ENCODE measurements at regions not wholly inside any gene's neighbourhood (a gene's known extent, or its start where the extent isn't known, plus 50 kb on each side); places are given as distances from the start of the nearest gene placed in this dataset.

- Histone ChIP-seq H3K27ac (ENCODE audit: low read depth) (no peak overlapping the region), H2AFZ (no peak overlapping the region), H3K27me3 (ENCODE audit: insufficient read depth) (no peaks in the 10 kb centered on the region), H3K4me1 (ENCODE audit: insufficient read depth) (no peaks in the 10 kb centered on the region), H3K4me3 (no peak overlapping the region), H3K4me2 (no peak overlapping the region), H4K20me1 (replicated peaks; ENCODE audit: insufficient read depth) (no peaks in the 10 kb centered on the region), H3F3A (replicated peaks; ENCODE audit: low read depth) (no peaks in the 10 kb centered on the region), H3K36me3 (ENCODE audit: insufficient read depth) (0 out of 2 replicates have a peak, but pooled peaks cover 3% of the 10 kb centered on the region), H3K79me2 (replicated peaks; ENCODE audit: insufficient read depth) (no peaks in the 10 kb centered on the region), H3K9me2 (ENCODE audit: insufficient read depth) (no peaks in the 10 kb centered on the region)
- DNase-seq (ENCODE audit: low spot score) = no peak
- Mint-ChIP-seq H3K4me1 (no peaks in the 10 kb centered on the region), H3K27ac (no peak overlapping the region), H3K27me3 (ENCODE audit: insufficient read depth, low read depth, poor library complexity) (no peaks in the 10 kb centered on the region), H3K4me3 (no peak overlapping the region), H3K36me3 (ENCODE audit: low read depth) (peaks cover 8% of the 10 kb centered on the region; the same call in 2 of the 3 replicates), H3K9me3 (peaks cover 38% of the 10 kb centered on the region)
- TF ChIP-seq CREB1 (CRISPR knock-in tag; IDR thresholded peaks at IDR 0.05; ENCODE audit: low read depth) = no peak
- no peak for TF ChIP-seq EZH2phosphoT487 (IDR thresholded peaks at IDR 0.05; ENCODE audit: unreplicated experiment)
- no peak for TF ChIP-seq REST (IDR thresholded peaks at IDR 0.05; ENCODE audit: unreplicated experiment)
- TF ChIP-seq STAT1 (IDR thresholded peaks at IDR 0.05; ENCODE audit: unreplicated experiment) = no peak
- TF ChIP-seq JUNB (IDR thresholded peaks at IDR 0.05; ENCODE audit: unreplicated experiment) = no peak
- TF ChIP-seq, protein P1, sequence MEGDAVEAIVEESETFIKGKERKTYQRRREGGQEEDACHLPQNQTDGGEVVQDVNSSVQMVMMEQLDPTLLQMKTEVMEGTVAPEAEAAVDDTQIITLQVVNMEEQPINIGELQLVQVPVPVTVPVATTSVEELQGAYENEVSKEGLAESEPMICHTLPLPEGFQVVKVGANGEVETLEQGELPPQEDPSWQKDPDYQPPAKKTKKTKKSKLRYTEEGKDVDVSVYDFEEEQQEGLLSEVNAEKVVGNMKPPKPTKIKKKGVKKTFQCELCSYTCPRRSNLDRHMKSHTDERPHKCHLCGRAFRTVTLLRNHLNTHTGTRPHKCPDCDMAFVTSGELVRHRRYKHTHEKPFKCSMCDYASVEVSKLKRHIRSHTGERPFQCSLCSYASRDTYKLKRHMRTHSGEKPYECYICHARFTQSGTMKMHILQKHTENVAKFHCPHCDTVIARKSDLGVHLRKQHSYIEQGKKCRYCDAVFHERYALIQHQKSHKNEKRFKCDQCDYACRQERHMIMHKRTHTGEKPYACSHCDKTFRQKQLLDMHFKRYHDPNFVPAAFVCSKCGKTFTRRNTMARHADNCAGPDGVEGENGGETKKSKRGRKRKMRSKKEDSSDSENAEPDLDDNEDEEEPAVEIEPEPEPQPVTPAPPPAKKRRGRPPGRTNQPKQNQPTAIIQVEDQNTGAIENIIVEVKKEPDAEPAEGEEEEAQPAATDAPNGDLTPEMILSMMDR (conservative IDR thresholded peaks at IDR 0.05; ENCODE audit: low read depth in 2 of 2) = no peak
- no peak for TF ChIP-seq ZNF331 (CRISPR knock-in tag; IDR thresholded peaks at IDR 0.05; ENCODE audit: low read depth)
- TF ChIP-seq ETS1 (IDR thresholded peaks at IDR 0.05) = no peak
- no peak for TF ChIP-seq NANOG (IDR thresholded peaks at IDR 0.05; ENCODE audit: borderline replicate concordance)
- TF ChIP-seq EZH2 (IDR thresholded peaks at IDR 0.05; ENCODE audit: low read depth, unreplicated experiment) = no peak
- no peak for TF ChIP-seq ZNF114 (CRISPR knock-in tag; IDR thresholded peaks at IDR 0.05)
- no peak for TF ChIP-seq ZNF462 (CRISPR knock-in tag; IDR thresholded peaks at IDR 0.05)
- no peak for TF ChIP-seq POLR2AphosphoS5 (IDR thresholded peaks at IDR 0.05; ENCODE audit: low read depth)
- no peak for ATAC-seq
These were observed 331.8 kb upstream of the RBMS1 start for GRCh38 chr2:160825433-160825832.
